GM23248 (cell line): ENCODE measurements at regions not wholly inside any gene's neighbourhood (a gene's known extent, or its start where the extent isn't known, plus 50 kb on each side); places are given as distances from the start of the nearest gene placed in this dataset.

Experiments used
- DNase-seq: peaks from one replicate; pipeline ENCODE4 v3.0.0-alpha.2; 2015
- H2AFZ ChIP-seq: fragments of 200-600 bp; sonication (generic); 2 replicates; pipeline ENCODE4 v1.6.1; 2016; ENCODE audit warnings: antibody characterized with exemption
- H3F3A ChIP-seq: fragments of 200-600 bp; sonication (generic); 2 replicates; pipeline ENCODE4 v1.6.1; 2016; ENCODE audit warnings: mild to moderate bottlenecking, antibody characterized with exemption, mixed run types; ENCODE audit not compliant: insufficient read depth
- H3K27ac ChIP-seq: fragments of 200-600 bp; sonication (generic); 2 replicates; pipeline ENCODE4 v1.5.1; 2016; ENCODE audit warnings: mild to moderate bottlenecking
- H3K27me3 ChIP-seq: fragments of 200-600 bp; sonication (generic); replicated peaks from 2 replicates; pipeline ENCODE4 v1.6.1; 2016; ENCODE audit warnings: mild to moderate bottlenecking; ENCODE audit not compliant: insufficient read depth
- H3K36me3 ChIP-seq: fragments of 200-600 bp; sonication (generic); 2 replicates; pipeline ENCODE4 v1.6.1; 2016; ENCODE audit warnings: low read depth, mild to moderate bottlenecking
- H3K4me1 ChIP-seq: fragments of 200-600 bp; sonication (generic); 2 replicates; pipeline ENCODE4 v1.6.1; 2016; ENCODE audit warnings: mild to moderate bottlenecking; ENCODE audit not compliant: insufficient read depth
- H3K4me2 ChIP-seq: fragments of 200-600 bp; sonication (generic); one replicate; pipeline ENCODE4 v1.6.1; 2016; ENCODE audit warnings: mild to moderate bottlenecking; ENCODE audit not compliant: unreplicated experiment
- H3K4me3 ChIP-seq: fragments of 200-600 bp; sonication (generic); 2 replicates; pipeline ENCODE4 v1.5.1; 2016; ENCODE audit warnings: mild to moderate bottlenecking
- H3K79me2 ChIP-seq: fragments of 200-600 bp; sonication (generic); 2 replicates; pipeline ENCODE4 v1.6.1; 2016; ENCODE audit warnings: mild to moderate bottlenecking; ENCODE audit not compliant: insufficient read depth
- H3K9ac ChIP-seq: fragments of 200-600 bp; sonication (generic); 2 replicates; pipeline ENCODE4 v1.6.1; 2016; ENCODE audit warnings: mild to moderate bottlenecking
- H3K9me2 ChIP-seq: fragments of 200-600 bp; sonication (generic); 2 replicates; pipeline ENCODE4 v1.6.1; 2016; ENCODE audit warnings: mixed run types, mild to moderate bottlenecking, moderate library complexity; ENCODE audit not compliant: insufficient read depth
- H3K9me3 ChIP-seq: fragments of 200-600 bp; sonication (generic); one replicate; pipeline ENCODE4 v1.6.1; 2017; ENCODE audit warnings: low read depth
- H4K20me1 ChIP-seq: fragments of 200-600 bp; sonication (generic); 2 replicates; pipeline ENCODE4 v1.6.0; 2016; ENCODE audit not compliant: insufficient read depth
- EZH2 ChIP-seq: fragments of 200-600 bp; sonication (generic); IDR thresholded peaks from 2 replicates; pipeline ENCODE4 v1.6.1; 2018; ENCODE audit warnings: antibody characterized with exemption, mild to moderate bottlenecking; ENCODE audit not compliant: insufficient read depth, poor library complexity, severe bottlenecking
- EZH2phosphoT487 ChIP-seq: fragments of 200-600 bp; sonication (generic); IDR thresholded peaks from 2 replicates; pipeline ENCODE4 v1.6.1; 2018; ENCODE audit warnings: antibody characterized with exemption, moderate library complexity, mild to moderate bottlenecking, low read depth; ENCODE audit not compliant: insufficient read depth
- WGBS, 2 experiments: methylation state at CpG; one replicate each; pipeline ENCODE4 v1.1.6; 2015 to 2017; ENCODE audit warnings: low lambda C conversion rate in 2 of 2, low coverage in 1 of 2; ENCODE audit errors: missing lambda C conversion rate in 2 of 2; 5-methylcytosine and 5-hydroxymethylcytosine counted together
- in situ Hi-C: fragments of 300-500 bp; cut with MboI; formaldehyde crosslinking; loops from 2 replicates; pipeline ENCODE4 v1.15.0; 2020

- H3K9me3 ChIP-seq: no peaks in the 10 kb centered on the region
- H3K4me2 ChIP-seq: no peak overlapping the region
- no peaks in the 10 kb centered on the region for H3F3A ChIP-seq
- no peaks in the 10 kb centered on the region for H3K27me3 ChIP-seq
- no peaks in the 10 kb centered on the region for H3K79me2 ChIP-seq
- H3K27ac ChIP-seq: no peak overlapping the region
- H3K4me3 ChIP-seq: no peak overlapping the region
- H2AFZ ChIP-seq: no peak overlapping the region
- WGBS, 2 experiments: 0% methylated on average over 1 of the region's 1 CpG
- no peaks in the 10 kb centered on the region for H3K9me2 ChIP-seq
- TF ChIP-seq EZH2phosphoT487: no peak
- no peak for TF ChIP-seq EZH2
- no peaks in the 10 kb centered on the region for H4K20me1 ChIP-seq
- in situ Hi-C loops: no loop called here
- no peak overlapping the region for H3K9ac ChIP-seq
- no peak for DNase-seq
- H3K36me3 ChIP-seq: no peaks in the 10 kb centered on the region
- H3K4me1 ChIP-seq: no peaks in the 10 kb centered on the region
These were observed 421.4 kb upstream of the LCORL start for GRCh38 chr4:18442957-18443356.

- DNase-seq: no peak
- Histone ChIP-seq H2AFZ (no peak overlapping the region), H3K9me3 (no peaks in the 10 kb centered on the region), H3K4me2 (no peak overlapping the region), H3K27me3 (no peaks in the 10 kb centered on the region), H3F3A (no peaks in the 10 kb centered on the region), H3K79me2 (no peaks in the 10 kb centered on the region), H3K36me3 (no peaks in the 10 kb centered on the region), H4K20me1 (no peaks in the 10 kb centered on the region), H3K9me2 (no peaks in the 10 kb centered on the region), H3K4me3 (no peak overlapping the region), H3K9ac (no peak overlapping the region), H3K27ac (no peak overlapping the region), H3K4me1 (no peaks in the 10 kb centered on the region)
- TF ChIP-seq EZH2: no peak
- no peak for TF ChIP-seq EZH2phosphoT487
- in situ Hi-C loops: no loop called here
- 14 to 22% methylated on average over 2 of the region's 2 CpGs for WGBS, 2 experiments
These were observed 420.1 kb upstream of the LCORL start for GRCh38 chr4:18441676-18442075.

GRCh38 chr4:18441203-18441590, 419.6 kb upstream of the LCORL start:
- H2AFZ ChIP-seq: no peak overlapping the region
- H4K20me1 ChIP-seq: no peaks in the 10 kb centered on the region
- TF ChIP-seq EZH2phosphoT487 (no peak), EZH2 (no peak)
- H3K27ac ChIP-seq: no peak overlapping the region
- H3K9ac ChIP-seq: no peak overlapping the region
- H3K4me3 ChIP-seq: no peak overlapping the region
- no peaks in the 10 kb centered on the region for H3K4me1 ChIP-seq
- no peaks in the 10 kb centered on the region for H3K36me3 ChIP-seq
- no peak for DNase-seq
- H3K9me3 ChIP-seq: no peaks in the 10 kb centered on the region
- no peak overlapping the region for H3K4me2 ChIP-seq
- 9 to 12% methylated on average over 3 of the region's 3 CpGs for WGBS, 2 experiments
- no peaks in the 10 kb centered on the region for H3K9me2 ChIP-seq
- in situ Hi-C loops: no loop called here
- no peaks in the 10 kb centered on the region for H3F3A ChIP-seq
- no peaks in the 10 kb centered on the region for H3K79me2 ChIP-seq
- no peaks in the 10 kb centered on the region for H3K27me3 ChIP-seq

- no peaks in the 10 kb centered on the region for H3K27me3 ChIP-seq
- no peak overlapping the region for H3K4me3 ChIP-seq
- TF ChIP-seq EZH2: no peak
- TF ChIP-seq EZH2phosphoT487: no peak
- H3K9me2 ChIP-seq: no peaks in the 10 kb centered on the region
- no peaks in the 10 kb centered on the region for H3K4me1 ChIP-seq
- no peak for DNase-seq
- in situ Hi-C loops: no loop called here
- no peaks in the 10 kb centered on the region for H3F3A ChIP-seq
- H3K9me3 ChIP-seq: no peaks in the 10 kb centered on the region
- WGBS, 2 experiments: 6 to 7% methylated on average over 7 of the region's 7 CpGs
- H3K36me3 ChIP-seq: no peaks in the 10 kb centered on the region
- no peaks in the 10 kb centered on the region for H3K79me2 ChIP-seq
- no peaks in the 10 kb centered on the region for H4K20me1 ChIP-seq
- no peak overlapping the region for H2AFZ ChIP-seq
- no peak overlapping the region for H3K27ac ChIP-seq
- H3K4me2 ChIP-seq: no peak overlapping the region
- no peak overlapping the region for H3K9ac ChIP-seq
These were observed 419.1 kb upstream of the LCORL start for GRCh38 chr4:18440527-18441202.

DNA sequence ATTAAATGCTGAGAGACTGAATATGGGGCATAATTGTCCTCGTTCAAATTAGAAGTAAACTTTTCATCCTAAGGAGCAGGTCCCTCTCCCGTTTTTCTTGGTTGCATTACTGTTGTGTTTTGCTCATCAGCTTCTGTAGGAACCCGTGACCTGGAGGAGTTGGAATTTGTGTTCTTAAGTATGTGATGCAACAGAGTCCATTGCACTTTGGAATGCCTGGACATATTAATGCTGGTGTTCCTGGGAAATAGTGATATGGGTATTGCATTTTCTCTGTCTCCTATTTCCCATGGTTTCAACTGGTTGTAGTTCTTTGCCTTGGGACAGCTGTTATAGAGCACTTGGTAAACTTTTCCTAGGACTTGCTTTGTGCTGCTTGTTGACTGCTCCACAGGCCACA, 417.8 kb upstream of the LCORL start:
- no peaks in the 10 kb centered on the region for H4K20me1 ChIP-seq
- no peaks in the 10 kb centered on the region for H3F3A ChIP-seq
- no peak overlapping the region for H2AFZ ChIP-seq
- no peaks in the 10 kb centered on the region for H3K9me3 ChIP-seq
- 3 to 10% methylated on average over 3 of the region's 3 CpGs for WGBS, 2 experiments
- DNase-seq: no peak
- H3K9ac ChIP-seq: no peak overlapping the region
- no peak overlapping the region for H3K4me2 ChIP-seq
- no peak overlapping the region for H3K27ac ChIP-seq
- in situ Hi-C loops: no loop called here
- H3K4me3 ChIP-seq: no peak overlapping the region
- H3K27me3 ChIP-seq: no peaks in the 10 kb centered on the region
- H3K36me3 ChIP-seq: no peaks in the 10 kb centered on the region
- no peaks in the 10 kb centered on the region for H3K4me1 ChIP-seq
- no peaks in the 10 kb centered on the region for H3K79me2 ChIP-seq
- no peak for TF ChIP-seq EZH2
- no peak for TF ChIP-seq EZH2phosphoT487
- no peaks in the 10 kb centered on the region for H3K9me2 ChIP-seq
